SU-DHL-6 (cell line): ENCODE measurements at regions not wholly inside any gene's neighbourhood (a gene's known extent, or its start where the extent isn't known, plus 50 kb on each side); places are given as distances from the start of the nearest gene placed in this dataset.

ENCODE experiments used
- H2AFZ ChIP-seq: fragments of 200-600 bp; sonication (generic); 2 replicates; pipeline ENCODE4 v1.6.1; 2014; ENCODE audit warnings: low read depth, mild to moderate bottlenecking, moderate library complexity, mixed read lengths, antibody characterized with exemption, low read length; ENCODE audit not compliant: severe bottlenecking
- H3F3A ChIP-seq: fragments of 200-600 bp; shearing (Covaris generic); 2 replicates; pipeline ENCODE4 v1.6.0; 2016; ENCODE audit warnings: antibody characterized with exemption, mild to moderate bottlenecking; ENCODE audit not compliant: insufficient read depth
- H3K27ac ChIP-seq: fragments of 200-600 bp; sonication (generic); 2 replicates; pipeline ENCODE4 v1.5.1; 2016; ENCODE audit warnings: low read depth, mild to moderate bottlenecking, low read length, moderate library complexity, mixed read lengths
- H3K27me3 ChIP-seq: fragments of 200-600 bp; sonication (generic), shearing (Covaris generic); 2 replicates; pipeline ENCODE4 v1.6.0; 2014; ENCODE audit warnings: mild to moderate bottlenecking, low read length
- H3K36me3 ChIP-seq: fragments of 200-600 bp; sonication (generic); 2 replicates; pipeline ENCODE4 v1.6.1; 2014; ENCODE audit warnings: mild to moderate bottlenecking, low read length, mixed read lengths
- H3K4me2 ChIP-seq: fragments of 300-600, 200-600 bp; shearing (Covaris generic), sonication (generic); 2 replicates; pipeline ENCODE4 v1.6.0; 2014; ENCODE audit warnings: low read length, low read depth, mild to moderate bottlenecking; ENCODE audit not compliant: poor library complexity, severe bottlenecking
- H3K4me3 ChIP-seq: fragments of 200-600 bp; sonication (generic); 2 replicates; pipeline ENCODE4 v1.5.1; 2014; ENCODE audit warnings: antibody characterized with exemption, low read length, mild to moderate bottlenecking, mixed read lengths; ENCODE audit not compliant: insufficient read depth, poor library complexity, severe bottlenecking
- H3K79me2 ChIP-seq: fragments of 200-600 bp; sonication (generic); 2 replicates; pipeline ENCODE4 v1.6.1; 2014; ENCODE audit warnings: mild to moderate bottlenecking, low read length, moderate library complexity; ENCODE audit not compliant: insufficient read depth
- H3K9ac ChIP-seq: fragments of 200-600 bp; sonication (generic); 2 replicates; pipeline ENCODE4 v1.7.0; 2014; ENCODE audit warnings: mild to moderate bottlenecking, low read length
- H3K9me2 ChIP-seq: fragments of 200-600 bp; sonication (generic); replicated peaks from 2 replicates; pipeline ENCODE4 v1.6.1; 2014; ENCODE audit warnings: low read length; ENCODE audit not compliant: insufficient read depth
- H3K9me3 ChIP-seq: fragments of 200-600 bp; sonication (generic); 2 replicates; pipeline ENCODE4 v1.6.1; 2014; ENCODE audit warnings: low read length, mixed read lengths; ENCODE audit not compliant: insufficient read depth
- H4K20me1 ChIP-seq: fragments of 200-600 bp; sonication (generic); 2 replicates; pipeline ENCODE4 v1.6.1; 2014; ENCODE audit warnings: low read depth, mild to moderate bottlenecking, antibody characterized with exemption, low read length, moderate library complexity, mixed read lengths
- CTCF ChIP-seq: fragments of 200-600 bp; sonication (generic); IDR thresholded peaks from one replicate; pipeline ENCODE4 v1.5.1; 2017; ENCODE audit warnings: antibody characterized with exemption, mild to moderate bottlenecking, low read length, moderate library complexity; ENCODE audit not compliant: insufficient read depth, poor library complexity, severe bottlenecking
- EZH2phosphoT487 ChIP-seq: fragments of 200-600 bp; sonication (generic), shearing (Covaris generic); conservative IDR thresholded peaks from 2 replicates; pipeline ENCODE4 v1.6.1; 2018; ENCODE audit warnings: mild to moderate bottlenecking, antibody characterized with exemption, low read length, moderate library complexity, mixed read lengths

DNA sequence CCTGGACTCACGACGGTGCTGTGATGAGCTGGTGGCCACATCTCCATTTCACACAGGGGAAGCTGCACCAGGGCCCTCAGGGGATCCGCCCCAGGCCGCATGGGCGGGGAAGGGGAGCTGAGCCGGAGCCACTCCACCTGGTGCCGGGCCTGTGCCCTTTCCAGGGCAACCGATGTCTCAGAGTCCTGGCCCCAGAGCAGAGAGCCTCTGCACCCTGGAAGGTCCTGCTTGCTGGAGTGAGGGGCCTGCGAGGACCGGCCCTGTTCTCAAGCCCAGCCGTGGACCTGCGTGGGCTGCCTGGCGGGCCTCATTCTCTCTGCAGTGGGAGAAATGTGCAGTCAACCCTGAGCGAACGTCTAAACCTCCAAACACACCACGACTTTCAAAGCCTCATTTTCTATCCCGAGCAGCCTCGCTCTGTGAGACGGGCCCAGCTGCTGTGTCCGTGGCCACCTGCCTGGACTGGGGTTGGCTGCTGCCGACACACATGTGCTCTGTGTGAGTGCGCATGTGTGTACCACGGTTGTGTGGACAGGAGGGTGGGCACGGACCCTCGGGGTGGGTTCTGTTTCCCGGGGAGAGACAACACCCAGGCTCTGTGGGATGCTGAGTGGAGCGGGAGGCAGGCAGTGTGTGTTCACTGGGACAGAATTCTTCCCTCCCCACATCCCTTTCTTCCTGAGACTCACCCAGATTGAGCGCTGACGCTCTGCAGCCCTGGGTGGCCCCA, 163.5 kb downstream of the KIF26A start:
- no peaks in the 10 kb centered on the region for H3F3A ChIP-seq
- no peaks in the 10 kb centered on the region for H3K9me3 ChIP-seq
- no peaks in the 10 kb centered on the region for H4K20me1 ChIP-seq
- no peaks in the 10 kb centered on the region for H3K36me3 ChIP-seq
- H3K27ac ChIP-seq = no peak overlapping the region
- TF ChIP-seq EZH2phosphoT487 = no peak
- TF ChIP-seq CTCF = no peak
- H3K79me2 ChIP-seq = no peaks in the 10 kb centered on the region
- H3K9me2 ChIP-seq = no peaks in the 10 kb centered on the region
- no peak overlapping the region for H2AFZ ChIP-seq
- no peak overlapping the region for H3K9ac ChIP-seq
- no peak overlapping the region for H3K4me3 ChIP-seq
- no peak overlapping the region for H3K4me2 ChIP-seq
- H3K27me3 ChIP-seq = no peaks in the 10 kb centered on the region

- no peak overlapping the region for H2AFZ ChIP-seq
- H3K4me3 ChIP-seq = no peak overlapping the region
- no peaks in the 10 kb centered on the region for H4K20me1 ChIP-seq
- no peaks in the 10 kb centered on the region for H3K9me3 ChIP-seq
- H3K27me3 ChIP-seq = no peaks in the 10 kb centered on the region
- TF ChIP-seq CTCF (no peak), EZH2phosphoT487 (no peak)
- H3K4me2 ChIP-seq = no peak overlapping the region
- no peaks in the 10 kb centered on the region for H3K36me3 ChIP-seq
- no peak overlapping the region for H3K9ac ChIP-seq
- H3K9me2 ChIP-seq = no peaks in the 10 kb centered on the region
- H3K79me2 ChIP-seq = no peaks in the 10 kb centered on the region
- H3F3A ChIP-seq = no peaks in the 10 kb centered on the region
- H3K27ac ChIP-seq = no peak overlapping the region
These were observed 164.5 kb downstream of the KIF26A start for GRCh38 chr14:104302794-104303405.

DNA sequence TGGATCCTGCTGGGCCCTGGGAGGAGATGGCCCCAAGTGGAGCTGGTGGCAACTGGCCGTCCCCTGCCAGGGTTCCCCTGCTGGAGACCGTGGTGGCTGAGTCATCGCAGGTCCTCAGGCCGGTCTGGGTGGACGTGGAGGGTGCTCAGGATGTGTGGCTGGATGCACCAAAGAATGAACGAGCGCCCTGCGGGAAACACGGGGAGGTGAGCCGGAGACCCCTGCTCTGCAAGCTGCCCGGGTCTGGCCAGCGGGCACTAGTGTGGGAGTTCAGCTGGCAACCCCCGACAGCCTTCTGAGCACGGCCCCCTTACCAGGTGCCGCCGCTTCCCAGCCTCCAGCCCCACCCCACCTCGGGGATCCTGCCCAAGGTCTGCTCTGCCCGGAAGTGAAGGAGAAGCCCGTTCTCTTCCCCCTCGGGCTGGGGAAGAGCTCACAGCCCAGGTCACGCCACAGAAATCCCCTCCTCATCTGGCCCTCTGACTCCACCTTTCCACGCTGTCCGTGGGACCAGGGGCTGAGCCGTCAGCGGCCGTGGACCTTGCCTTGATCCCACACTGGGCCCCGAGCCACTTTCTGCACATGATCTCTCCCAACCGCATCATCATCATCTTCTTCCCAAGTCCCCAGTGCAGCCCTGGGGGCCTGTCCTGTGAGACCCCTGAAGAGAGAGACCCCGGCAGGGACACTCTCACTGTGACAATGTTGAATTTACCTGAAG, 165.5 kb downstream of the KIF26A start:
- no peaks in the 10 kb centered on the region for H4K20me1 ChIP-seq
- no peaks in the 10 kb centered on the region for H3K79me2 ChIP-seq
- TF ChIP-seq CTCF (no peak), EZH2phosphoT487 (no peak)
- no peaks in the 10 kb centered on the region for H3K27me3 ChIP-seq
- no peak overlapping the region for H2AFZ ChIP-seq
- H3K36me3 ChIP-seq = no peaks in the 10 kb centered on the region
- H3K4me2 ChIP-seq = no peak overlapping the region
- no peak overlapping the region for H3K27ac ChIP-seq
- H3K9me3 ChIP-seq = no peaks in the 10 kb centered on the region
- H3F3A ChIP-seq = no peaks in the 10 kb centered on the region
- no peak overlapping the region for H3K4me3 ChIP-seq
- no peaks in the 10 kb centered on the region for H3K9me2 ChIP-seq
- no peak overlapping the region for H3K9ac ChIP-seq
